Keratinocyte (primary cell): ENCODE measurements at regions not wholly inside any gene's neighbourhood (a gene's known extent, or its start where the extent isn't known, plus 50 kb on each side); places are given as distances from the start of the nearest gene placed in this dataset.

Experiments used
- DNase-seq: peaks from one replicate; pipeline ENCODE4 v3.0.0-alpha.2; 2011; ENCODE audit warnings: low read depth, missing footprints, low spot score
- FAIRE-seq: peaks from 2 replicates; lab custom pipeline; 2011; peaks lifted over from hg19 to GRCh38; lab: Jason Lieb, UNC
- H2AFZ ChIP-seq: 2 replicates; pipeline ENCODE4 v1.6.0; 2012; ENCODE audit warnings: low read length, control low read depth, inconsistent platforms; ENCODE audit not compliant: control insufficient read depth
- H3K27ac ChIP-seq: 2 replicates; pipeline ENCODE4 v1.5.1; 2011; ENCODE audit warnings: low read length; ENCODE audit not compliant: control insufficient read depth, insufficient read depth
- H3K27me3 ChIP-seq: 3 replicates; pipeline ENCODE4 v1.6.0; 2011; ENCODE audit warnings: low read length; ENCODE audit not compliant: control insufficient read depth, insufficient read depth; ENCODE audit errors: extremely low read depth
- H3K36me3 ChIP-seq, 2 experiments: 2 replicates in 1 of 2; 3 replicates in 1 of 2; pipeline ENCODE4 v1.5.1; 2011; ENCODE audit warnings: low read length in 2 of 2, mild to moderate bottlenecking in 1 of 2; ENCODE audit not compliant: control insufficient read depth in 2 of 2, insufficient read depth in 2 of 2; ENCODE audit errors: extremely low read depth in 1 of 2
- H3K4me1 ChIP-seq: 3 replicates; pipeline ENCODE4 v1.5.1; 2011; ENCODE audit warnings: low read length; ENCODE audit not compliant: control insufficient read depth, insufficient read depth; ENCODE audit errors: extremely low read depth
- H3K4me2 ChIP-seq: 3 replicates; pipeline ENCODE4 v1.6.0; 2011; ENCODE audit warnings: low read depth, low read length; ENCODE audit not compliant: control insufficient read depth, insufficient read depth; ENCODE audit errors: extremely low read depth
- H3K4me3 ChIP-seq, 3 experiments: fragments of 200-600 bp in 1 of 3; sonication (generic) in 1 of 3; 2 replicates in 2 of 3; 3 replicates in 1 of 3; pipeline ENCODE4 v1.5.1; 2011 to 2016; ENCODE audit warnings: low read length in 3 of 3, mild to moderate bottlenecking in 3 of 3, control low read depth in 2 of 3, inconsistent platforms in 1 of 3, low read depth in 1 of 3, mixed read lengths in 1 of 3, mixed run types in 1 of 3, moderate library complexity in 1 of 3; ENCODE audit not compliant: control insufficient read depth in 2 of 3, insufficient read depth in 2 of 3; ENCODE audit errors: extremely low read depth in 1 of 3
- H3K79me2 ChIP-seq: 2 replicates; pipeline ENCODE4 v1.6.0; 2012; ENCODE audit warnings: low read length; ENCODE audit not compliant: control insufficient read depth, insufficient read depth
- H3K9ac ChIP-seq: 3 replicates; pipeline ENCODE4 v1.6.0; 2011; ENCODE audit warnings: low read length; ENCODE audit not compliant: control insufficient read depth, insufficient read depth; ENCODE audit errors: extremely low read depth
- H3K9me1 ChIP-seq: 3 replicates; pipeline ENCODE4 v1.6.0; 2011; ENCODE audit warnings: low read length; ENCODE audit not compliant: control insufficient read depth, insufficient read depth; ENCODE audit errors: extremely low read depth
- H3K9me3 ChIP-seq: 2 replicates; pipeline ENCODE4 v1.5.1; 2012; ENCODE audit warnings: low read depth, low read length; ENCODE audit not compliant: control insufficient read depth
- H4K20me1 ChIP-seq: 3 replicates; pipeline ENCODE4 v1.6.0; 2011; ENCODE audit warnings: low read length; ENCODE audit not compliant: control insufficient read depth, insufficient read depth; ENCODE audit errors: extremely low read depth
- EZH2 ChIP-seq: IDR thresholded peaks from one replicate; pipeline ENCODE4 v1.6.1; 2012; ENCODE audit warnings: inconsistent platforms, mild to moderate bottlenecking, low read length, moderate library complexity
- dilution Hi-C: fragments of 300-500 bp; cut with MboI; formaldehyde crosslinking; loops from one replicate; pipeline ENCODE4 v1.7.0; 2020; ENCODE audit warnings: low sequenced_read_pairs; ENCODE audit not compliant: extremely low pct_ligation_motif_present
- TF ChIP-seq, protein P1 (sequence below), 3 experiments: IDR thresholded peaks in 1 of 3; conservative IDR thresholded peaks in 1 of 3; optimal IDR thresholded peaks in 1 of 3; 2 replicates in 2 of 3; 3 replicates in 1 of 3; pipeline versions ENCODE3 to v1.5.1; 2011; ENCODE audit warnings: low read length in 3 of 3, mild to moderate bottlenecking in 3 of 3, moderate library complexity in 2 of 3, control low read depth in 1 of 3, inconsistent platforms in 1 of 3; ENCODE audit not compliant: insufficient read depth in 2 of 3; ENCODE audit errors: extremely low read depth in 1 of 3

DNA sequence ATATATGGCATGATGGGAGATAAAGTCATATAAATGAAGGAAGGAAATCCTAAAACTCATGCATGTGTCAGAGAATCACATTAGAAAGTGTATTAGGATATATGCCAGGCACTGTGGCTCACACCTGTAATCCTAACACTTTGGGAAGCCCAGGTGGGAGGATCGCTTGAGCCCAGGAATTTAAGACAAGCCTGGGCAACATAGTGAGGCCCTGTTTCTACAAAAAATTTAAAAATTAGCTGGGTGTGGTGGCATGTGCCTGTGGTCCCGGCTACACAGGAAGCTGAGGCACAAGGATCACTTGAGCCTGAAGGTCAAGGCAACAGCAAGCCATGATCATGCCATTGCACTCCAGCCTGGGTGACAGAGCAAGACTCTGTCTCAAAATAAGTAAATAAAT is 130.3 kb upstream of the ARID2 start:
- H3K79me2 ChIP-seq: no peaks in the 10 kb centered on the region
- no peaks in the 10 kb centered on the region for H3K27me3 ChIP-seq
- H3K4me2 ChIP-seq: no peak overlapping the region
- no peak overlapping the region for H3K4me3 ChIP-seq
- no peak overlapping the region for H3K9ac ChIP-seq
- H3K27ac ChIP-seq: no peak overlapping the region
- TF ChIP-seq, protein P1, sequence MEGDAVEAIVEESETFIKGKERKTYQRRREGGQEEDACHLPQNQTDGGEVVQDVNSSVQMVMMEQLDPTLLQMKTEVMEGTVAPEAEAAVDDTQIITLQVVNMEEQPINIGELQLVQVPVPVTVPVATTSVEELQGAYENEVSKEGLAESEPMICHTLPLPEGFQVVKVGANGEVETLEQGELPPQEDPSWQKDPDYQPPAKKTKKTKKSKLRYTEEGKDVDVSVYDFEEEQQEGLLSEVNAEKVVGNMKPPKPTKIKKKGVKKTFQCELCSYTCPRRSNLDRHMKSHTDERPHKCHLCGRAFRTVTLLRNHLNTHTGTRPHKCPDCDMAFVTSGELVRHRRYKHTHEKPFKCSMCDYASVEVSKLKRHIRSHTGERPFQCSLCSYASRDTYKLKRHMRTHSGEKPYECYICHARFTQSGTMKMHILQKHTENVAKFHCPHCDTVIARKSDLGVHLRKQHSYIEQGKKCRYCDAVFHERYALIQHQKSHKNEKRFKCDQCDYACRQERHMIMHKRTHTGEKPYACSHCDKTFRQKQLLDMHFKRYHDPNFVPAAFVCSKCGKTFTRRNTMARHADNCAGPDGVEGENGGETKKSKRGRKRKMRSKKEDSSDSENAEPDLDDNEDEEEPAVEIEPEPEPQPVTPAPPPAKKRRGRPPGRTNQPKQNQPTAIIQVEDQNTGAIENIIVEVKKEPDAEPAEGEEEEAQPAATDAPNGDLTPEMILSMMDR (optimal IDR thresholded peaks at IDR 0.05 in 1 of 3, IDR thresholded peaks at IDR 0.05 in 1 of 3, conservative IDR thresholded peaks at IDR 0.05 in 1 of 3; ENCODE audit: extremely low read depth in 1 of 3, insufficient read depth in 2 of 3, low read length in 3 of 3): no peak
- no peak for TF ChIP-seq EZH2
- DNase-seq (peak; percentile 65), FAIRE-seq (peak; percentile 49)
- no peaks in the 10 kb centered on the region for H3K9me1 ChIP-seq
- no peaks in the 10 kb centered on the region for H3K9me3 ChIP-seq
- dilution Hi-C loops: no loop called here
- H2AFZ ChIP-seq: no peak overlapping the region
- H3K36me3 ChIP-seq: no peaks in the 10 kb centered on the region
- H4K20me1 ChIP-seq: no peaks in the 10 kb centered on the region
- peaks cover 12% of the 10 kb centered on the region for H3K4me1 ChIP-seq

- Histone ChIP-seq H3K27ac (no peak overlapping the region), H3K4me2 (no peak overlapping the region), H4K20me1 (no peaks in the 10 kb centered on the region), H3K9me1 (no peaks in the 10 kb centered on the region), H3K36me3 (no peaks in the 10 kb centered on the region), H3K9ac (no peak overlapping the region), H3K79me2 (no peaks in the 10 kb centered on the region), H3K9me3 (no peaks in the 10 kb centered on the region), H3K27me3 (no peaks in the 10 kb centered on the region), H2AFZ (no peak overlapping the region), H3K4me1 (peaks cover 12% of the 10 kb centered on the region), H3K4me3 (no peak overlapping the region)
- TF ChIP-seq, protein P1 (optimal IDR thresholded peaks at IDR 0.05 in 1 of 3, IDR thresholded peaks at IDR 0.05 in 1 of 3, conservative IDR thresholded peaks at IDR 0.05 in 1 of 3; ENCODE audit: extremely low read depth in 1 of 3, insufficient read depth in 2 of 3, low read length in 3 of 3): no peak
- no peak for TF ChIP-seq EZH2
- dilution Hi-C loops: no loop called here
- FAIRE-seq (no peak), DNase-seq (no peak)
Observed at GRCh38 chr12:45601390-45601789, 128.1 kb upstream of the ARID2 start.
